HG02885 (cell line): ENCODE measurements at regions not wholly inside any gene's neighbourhood (a gene's known extent, or its start where the extent isn't known, plus 50 kb on each side); places are given as distances from the start of the nearest gene placed in this dataset.
A peak's percentile ranks its signal among the peaks of the same experiment; 100 is the strongest.
"Not testable (repeated sequence)": the region's sequence is repeated elsewhere in the genome, so short reads cannot be mapped to it uniquely, and the experiment has no call there.

ENCODE experiments used
- ATAC-seq: cut with Tn5 transposase; IDR thresholded peaks from one replicate; pipeline ENCODE4 v1.9.1; 2021; ENCODE audit warnings: mild to moderate bottlenecking; ENCODE audit not compliant: unreplicated experiment, poor library complexity

DNA sequence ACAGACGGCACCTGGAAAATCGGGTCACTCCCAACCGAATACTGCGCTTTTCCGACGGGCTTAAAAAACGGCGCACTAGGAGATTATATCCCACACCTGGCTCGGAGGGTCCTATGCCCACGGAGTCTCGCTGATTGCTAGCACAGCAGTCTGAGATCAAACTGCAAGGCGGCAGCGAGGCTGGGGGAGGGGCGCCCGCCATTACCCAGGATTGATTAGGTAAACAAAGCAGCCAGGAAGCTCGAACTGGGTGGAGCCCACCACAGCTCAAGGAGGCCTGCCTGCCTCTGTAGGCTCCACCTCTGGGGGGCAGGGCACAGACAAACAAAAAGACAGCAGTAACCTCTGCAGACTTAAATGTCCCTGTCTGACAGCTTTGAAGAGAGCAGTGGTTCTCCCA is 64.5 kb downstream of the SLC30A10 start:
- not testable (repeated sequence) for ATAC-seq

DNA sequence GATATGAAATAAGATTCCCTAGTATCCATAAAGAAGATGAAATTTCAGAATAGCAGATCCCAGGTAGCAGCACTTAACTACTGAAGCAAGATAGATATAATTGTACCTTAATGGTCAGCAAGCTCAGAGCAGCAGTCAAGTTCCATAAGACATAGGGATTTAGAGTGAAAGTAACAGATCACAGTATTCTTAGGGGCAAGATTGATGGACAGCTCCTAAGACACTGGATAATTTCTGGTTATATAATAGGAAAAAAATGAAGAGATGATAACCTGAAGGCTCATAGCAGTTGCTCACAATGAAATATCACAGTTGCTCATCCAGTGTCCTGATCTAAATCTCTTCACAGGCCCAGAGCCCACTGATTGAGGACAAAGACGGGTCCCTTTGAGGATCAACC is 66.0 kb downstream of the SLC30A10 start:
- ATAC-seq = no peak

GRCh38 chr1:219858980-219859379 is 69.4 kb downstream of the SLC30A10 start:
- ATAC-seq = no peak

GRCh38 chr1:219847215-219847855 is 81.0 kb downstream of the SLC30A10 start:
- ATAC-seq = no peak

DNA sequence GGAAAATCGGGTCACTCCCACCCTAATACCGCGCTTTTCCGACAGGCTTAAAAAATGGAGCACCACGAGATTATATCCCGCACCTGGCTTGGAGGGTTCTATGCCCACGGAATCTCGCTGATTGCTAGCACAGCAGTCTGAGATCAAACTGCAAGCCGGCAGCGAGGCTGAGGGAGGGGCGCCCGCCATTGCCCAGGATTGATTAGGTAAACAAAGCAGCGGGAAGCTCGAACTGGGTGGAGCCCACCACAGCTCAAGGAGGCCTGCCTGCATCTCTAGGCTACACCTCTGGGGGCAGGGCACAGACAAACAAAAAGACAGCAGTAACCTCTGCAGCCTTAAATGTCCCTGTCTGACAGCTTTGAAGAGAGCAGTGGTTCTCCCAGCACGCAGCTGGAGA is 88.8 kb downstream of the SLC30A10 start:
- ATAC-seq = not testable (repeated sequence)

DNA sequence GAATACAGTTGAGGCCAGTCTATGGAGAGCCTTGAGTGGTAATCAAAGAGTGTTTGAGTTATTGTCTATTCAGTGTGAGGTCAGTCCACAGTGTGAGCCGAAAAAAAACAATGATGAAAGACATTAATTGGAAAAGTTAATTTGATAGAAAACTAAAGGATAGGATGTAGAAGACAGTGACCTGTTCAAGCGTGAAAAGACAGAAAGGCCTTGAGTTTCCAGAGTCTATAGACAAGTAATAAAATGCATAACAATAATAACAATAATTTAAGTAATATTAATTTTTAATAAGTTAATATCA is 90.4 kb downstream of the SLC30A10 start:
- ATAC-seq = no peak

- peak; percentile 69 for ATAC-seq
Observed at GRCh38 chr1:219837274-219837993, 90.9 kb downstream of the SLC30A10 start.

GRCh38 chr1:219834314-219834917 is 93.9 kb downstream of the SLC30A10 start:
- no peak for ATAC-seq

- ATAC-seq = no peak
Observed at GRCh38 chr1:219833214-219833815, 95.0 kb downstream of the SLC30A10 start.

GRCh38 chr1:219826290-219826689 is 102.1 kb downstream of the SLC30A10 start:
- no peak for ATAC-seq

GRCh38 chr1:219825355-219825754 is 103.0 kb downstream of the SLC30A10 start:
- no peak for ATAC-seq

- ATAC-seq = no peak
Observed at GRCh38 chr1:219824338-219824737, 104.0 kb downstream of the SLC30A10 start.

DNA sequence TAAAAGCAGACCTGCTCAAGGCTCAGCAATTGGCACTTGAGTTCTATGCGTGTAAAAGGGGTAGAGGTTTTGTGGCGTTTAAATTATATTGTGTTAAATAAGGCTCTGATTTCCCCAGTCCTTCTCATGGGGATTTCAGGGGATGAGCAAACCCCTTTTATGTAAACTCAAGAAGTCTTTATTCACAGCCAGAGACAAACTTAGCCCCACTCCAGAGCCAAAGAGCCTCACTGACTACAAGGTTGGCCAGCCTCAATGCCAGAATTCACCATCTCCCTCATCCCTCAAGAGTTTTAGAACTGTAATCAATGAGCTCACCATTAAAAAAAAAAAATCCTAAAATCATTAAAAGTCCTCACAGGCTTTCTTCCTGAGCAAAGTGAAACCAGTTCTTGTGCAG is 107.8 kb downstream of the SLC30A10 start:
- no peak for ATAC-seq

GRCh38 chr1:219817914-219818313 is 110.4 kb downstream of the SLC30A10 start:
- ATAC-seq = no peak

GRCh38 chr1:219813294-219813693 is 115.1 kb downstream of the SLC30A10 start:
- no peak for ATAC-seq

GRCh38 chr1:219812491-219813203 is 115.7 kb downstream of the SLC30A10 start:
- peak; percentile 92 for ATAC-seq

- no peak for ATAC-seq
Observed at GRCh38 chr1:219812086-219812485, 116.3 kb downstream of the SLC30A10 start.

DNA sequence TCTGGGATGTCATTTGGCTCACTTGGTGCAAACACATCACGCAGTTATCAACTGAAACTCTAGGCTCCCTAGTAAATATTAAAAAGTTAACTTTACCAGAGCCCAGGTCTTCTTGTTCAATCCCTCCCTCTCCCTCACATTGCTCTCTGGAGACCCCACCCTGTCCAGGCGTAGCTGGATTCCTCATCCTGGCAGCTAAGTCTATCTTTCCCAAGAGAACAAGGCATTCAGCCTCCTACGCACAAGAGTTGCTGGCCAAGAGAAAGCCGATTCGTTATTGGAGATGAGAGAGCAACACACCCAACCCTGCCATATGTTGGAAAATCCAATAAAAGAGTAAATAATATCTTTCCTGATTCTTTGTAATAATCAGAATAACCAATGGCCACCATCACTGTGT is 117.9 kb downstream of the SLC30A10 start:
- no peak for ATAC-seq

DNA sequence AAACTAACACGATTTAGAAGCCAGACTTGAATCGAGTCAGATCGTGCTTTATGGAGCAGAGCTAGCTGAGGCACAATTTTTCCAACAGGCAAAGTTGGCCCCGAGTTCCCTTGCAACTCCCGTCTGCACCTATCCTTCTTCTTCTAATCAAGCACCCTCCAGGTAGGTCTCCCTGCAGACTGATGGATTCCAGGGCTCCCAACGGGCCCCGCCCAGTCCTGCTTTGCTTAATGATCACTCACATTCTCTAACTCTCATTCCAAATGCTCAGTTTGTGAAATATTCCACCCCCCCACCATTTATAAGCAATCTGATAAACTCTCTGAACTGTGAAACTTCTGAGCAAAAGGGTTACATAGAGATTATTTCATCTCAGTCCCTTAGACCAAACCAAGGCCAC is 119.6 kb downstream of the SLC30A10 start:
- ATAC-seq = no peak

- ATAC-seq = peak; percentile 5
Observed at GRCh38 chr1:219806642-219807041, 121.7 kb downstream of the SLC30A10 start.

DNA sequence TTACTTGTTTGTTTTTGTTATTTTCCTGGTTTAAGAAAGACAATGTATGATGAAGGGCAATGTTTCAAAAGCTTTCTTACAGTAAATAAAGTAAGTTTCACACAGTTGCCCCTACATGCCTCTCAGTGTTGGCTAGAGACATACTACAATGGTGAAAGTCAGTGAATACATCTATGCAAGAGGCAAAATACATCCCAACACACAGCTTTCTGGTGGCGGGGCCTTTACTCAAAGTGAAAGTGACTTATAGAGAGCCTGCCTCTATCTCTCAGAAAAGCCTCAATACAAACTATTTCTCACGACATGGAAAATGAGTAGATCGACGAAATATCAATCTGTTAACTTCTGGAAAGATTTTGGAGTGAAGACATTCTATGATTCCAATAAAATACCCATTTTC is 122.3 kb downstream of the SLC30A10 start:
- ATAC-seq = peak; percentile 84
